Stimulated activated effector memory CD8-positive, alpha-beta T cell treated with anti-CD3 and anti-CD28 coated beads, Interleukin-12 subunit alpha, Interleukin-12 subunit beta, amount 100 ng/mL, for 72 hours (primary cell): ENCODE measurements at regions not wholly inside any gene's neighbourhood (a gene's known extent, or its start where the extent isn't known, plus 50 kb on each side); places are given as distances from the start of the nearest gene placed in this dataset.
"Not testable (repeated sequence)": the region's sequence is repeated elsewhere in the genome, so short reads cannot be mapped to it uniquely, and the experiment has no call there.

Experiments
- ATAC-seq: fragments of 150-1000 bp; cut with Tn5 transposase; 2 replicates; pipeline ENCODE4 v1.10.0; 2021
- DNase-seq, 2 donors: peaks; one replicate each; pipeline ENCODE4 v3.0.0; 2021 to 2022; ENCODE audit warnings: low spot score in 2 of 2
- H3K27ac Mint-ChIP-seq: one replicate; pipeline ENCODE4 v1.8.0; 2022; ENCODE audit warnings: mild to moderate bottlenecking, mixed read lengths
- H3K36me3 Mint-ChIP-seq: one replicate; pipeline ENCODE4 v1.8.0; 2022; ENCODE audit warnings: mild to moderate bottlenecking, mixed read lengths
- H3K4me1 Mint-ChIP-seq: one replicate; pipeline ENCODE4 v1.8.0; 2022; ENCODE audit warnings: mixed read lengths
- H3K4me3 Mint-ChIP-seq: one replicate; pipeline ENCODE4 v1.8.0; 2022; ENCODE audit warnings: mild to moderate bottlenecking, mixed read lengths
- H3K9me3 Mint-ChIP-seq: one replicate; pipeline ENCODE4 v1.8.0; 2022; ENCODE audit warnings: mixed read lengths

GRCh38 chr2:869357-869871 is 81.2 kb upstream of the SNTG2 start:
- no peak for DNase-seq
- Mint-ChIP-seq H3K4me3 (no peak overlapping the region), H3K36me3 (no peaks in the 10 kb centered on the region), H3K4me1 (no peaks in the 10 kb centered on the region), H3K9me3 (no peaks in the 10 kb centered on the region), H3K27ac (no peak overlapping the region)
- ATAC-seq: no peak

DNA sequence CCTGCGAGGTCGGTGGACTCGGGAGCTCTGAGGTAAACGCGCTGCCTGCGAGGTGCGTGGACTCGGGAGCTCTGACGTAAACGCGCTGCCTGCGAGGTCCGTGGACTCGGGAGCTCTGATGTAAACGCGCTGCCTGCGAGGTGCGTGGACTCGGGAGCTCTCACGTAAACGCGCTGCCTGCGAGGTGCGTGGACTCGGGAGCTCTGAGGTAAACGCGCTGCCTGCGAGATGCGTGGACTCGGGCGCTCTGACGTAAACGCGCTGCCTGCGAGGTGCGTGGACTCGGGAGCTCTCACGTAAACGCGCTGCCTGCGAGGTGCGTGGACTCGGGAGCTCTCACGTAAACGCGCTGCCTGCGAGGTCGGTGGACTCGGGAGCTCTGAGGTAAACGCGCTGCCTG is 81.8 kb upstream of the SNTG2 start:
- not testable (repeated sequence) for ATAC-seq, H3K27ac Mint-ChIP-seq, H3K4me1 Mint-ChIP-seq, DNase-seq, H3K4me3 Mint-ChIP-seq, H3K9me3 Mint-ChIP-seq, H3K36me3 Mint-ChIP-seq

GRCh38 chr2:867296-867695 is 83.4 kb upstream of the SNTG2 start:
- H3K9me3 Mint-ChIP-seq: no peaks in the 10 kb centered on the region
- DNase-seq (no peak), ATAC-seq (no peak)
- H3K27ac Mint-ChIP-seq: no peak overlapping the region
- no peak overlapping the region for H3K4me3 Mint-ChIP-seq
- no peaks in the 10 kb centered on the region for H3K36me3 Mint-ChIP-seq
- H3K4me1 Mint-ChIP-seq: no peaks in the 10 kb centered on the region

GRCh38 chr2:866887-867286 is 83.8 kb upstream of the SNTG2 start:
- no peak overlapping the region for H3K4me3 Mint-ChIP-seq
- no peak overlapping the region for H3K27ac Mint-ChIP-seq
- H3K36me3 Mint-ChIP-seq: no peaks in the 10 kb centered on the region
- no peak for ATAC-seq
- no peaks in the 10 kb centered on the region for H3K9me3 Mint-ChIP-seq
- no peak for DNase-seq
- no peaks in the 10 kb centered on the region for H3K4me1 Mint-ChIP-seq

GRCh38 chr2:866009-866680 is 84.5 kb upstream of the SNTG2 start:
- no peak overlapping the region for H3K4me3 Mint-ChIP-seq
- no peaks in the 10 kb centered on the region for H3K4me1 Mint-ChIP-seq
- no peaks in the 10 kb centered on the region for H3K9me3 Mint-ChIP-seq
- H3K27ac Mint-ChIP-seq: no peak overlapping the region
- H3K36me3 Mint-ChIP-seq: no peaks in the 10 kb centered on the region
- DNase-seq (no peak), ATAC-seq (no peak)

GRCh38 chr2:864501-865106 is 86.0 kb upstream of the SNTG2 start:
- no peak overlapping the region for H3K27ac Mint-ChIP-seq
- no peaks in the 10 kb centered on the region for H3K9me3 Mint-ChIP-seq
- H3K4me3 Mint-ChIP-seq: no peak overlapping the region
- no peak for ATAC-seq
- no peaks in the 10 kb centered on the region for H3K4me1 Mint-ChIP-seq
- no peak for DNase-seq
- no peaks in the 10 kb centered on the region for H3K36me3 Mint-ChIP-seq

GRCh38 chr2:863732-864450 is 86.8 kb upstream of the SNTG2 start:
- no peaks in the 10 kb centered on the region for H3K9me3 Mint-ChIP-seq
- DNase-seq: no peak
- no peak overlapping the region for H3K4me3 Mint-ChIP-seq
- H3K27ac Mint-ChIP-seq: no peak overlapping the region
- H3K4me1 Mint-ChIP-seq: no peaks in the 10 kb centered on the region
- no peaks in the 10 kb centered on the region for H3K36me3 Mint-ChIP-seq
- peak; percentile 22 for ATAC-seq

GRCh38 chr2:862731-863466 is 87.8 kb upstream of the SNTG2 start:
- Mint-ChIP-seq H3K27ac (no peak overlapping the region), H3K4me3 (no peak overlapping the region), H3K4me1 (no peaks in the 10 kb centered on the region), H3K9me3 (no peaks in the 10 kb centered on the region), H3K36me3 (no peaks in the 10 kb centered on the region)
- no peak for ATAC-seq
- DNase-seq: no peak

DNA sequence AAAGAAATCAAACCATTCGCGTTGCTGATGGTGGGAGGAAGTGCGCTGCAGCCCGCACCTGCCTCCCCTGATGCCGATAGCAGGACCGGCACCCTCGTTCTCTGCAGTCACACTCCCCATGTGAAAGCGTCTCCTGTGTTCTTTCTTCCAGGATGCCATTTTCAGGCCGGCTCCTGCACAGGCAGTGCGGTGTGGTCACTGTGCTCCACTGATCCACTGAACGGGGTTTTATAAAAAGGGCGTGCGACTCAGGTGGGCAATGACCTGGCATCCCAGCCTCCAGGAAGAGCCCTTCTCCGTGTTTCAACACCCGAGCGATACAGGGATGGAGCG is 88.3 kb upstream of the SNTG2 start:
- DNase-seq (no peak), ATAC-seq (no peak)
- no peaks in the 10 kb centered on the region for H3K9me3 Mint-ChIP-seq
- no peak overlapping the region for H3K27ac Mint-ChIP-seq
- no peaks in the 10 kb centered on the region for H3K36me3 Mint-ChIP-seq
- H3K4me1 Mint-ChIP-seq: no peaks in the 10 kb centered on the region
- no peak overlapping the region for H3K4me3 Mint-ChIP-seq

DNA sequence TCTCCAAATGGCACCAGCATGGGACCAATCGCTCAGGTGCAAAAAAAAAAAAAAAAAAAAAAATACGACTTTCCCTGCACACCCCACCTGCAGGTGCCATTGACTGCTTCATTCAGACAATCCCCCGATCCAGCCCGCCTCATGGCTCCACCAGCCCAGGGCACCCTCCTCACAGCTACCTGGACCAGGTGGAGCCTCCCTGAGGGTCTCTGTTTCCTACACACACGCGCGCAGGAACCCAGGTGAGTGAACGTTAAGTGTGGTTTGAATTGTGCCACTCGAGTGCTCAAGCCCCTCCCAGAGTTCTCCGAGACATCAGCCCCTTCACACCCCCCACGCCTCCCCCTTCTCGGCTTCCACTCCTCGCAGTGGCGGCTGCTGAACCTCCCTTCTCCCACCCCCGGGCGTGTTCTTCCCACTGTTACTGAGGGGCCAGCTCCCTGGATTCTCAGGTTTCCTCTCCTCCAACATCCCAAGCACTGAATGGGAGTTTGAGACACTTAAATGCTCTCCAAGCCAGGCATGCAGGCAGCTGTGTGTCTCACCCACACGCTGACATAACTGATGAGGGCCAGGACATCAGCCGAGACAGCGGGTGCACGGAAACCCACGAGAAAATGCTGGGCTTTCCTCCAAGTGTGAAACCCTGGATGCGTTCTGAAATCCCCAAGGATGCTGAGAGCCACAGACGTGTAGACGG is 88.8 kb upstream of the SNTG2 start:
- Mint-ChIP-seq H3K4me1 (peaks cover 4% of the 10 kb centered on the region), H3K27ac (no peak overlapping the region), H3K36me3 (no peaks in the 10 kb centered on the region), H3K4me3 (no peak overlapping the region), H3K9me3 (no peaks in the 10 kb centered on the region)
- DNase-seq (no peak), ATAC-seq (no peak)

- Mint-ChIP-seq H3K4me3 (no peak overlapping the region), H3K36me3 (no peaks in the 10 kb centered on the region), H3K9me3 (peaks cover 5% of the 10 kb centered on the region), H3K4me1 (peaks cover 12% of the 10 kb centered on the region), H3K27ac (no peak overlapping the region)
- no peak for DNase-seq
- ATAC-seq: no peak
Observed at GRCh38 chr2:860259-860855, 90.3 kb upstream of the SNTG2 start.

DNA sequence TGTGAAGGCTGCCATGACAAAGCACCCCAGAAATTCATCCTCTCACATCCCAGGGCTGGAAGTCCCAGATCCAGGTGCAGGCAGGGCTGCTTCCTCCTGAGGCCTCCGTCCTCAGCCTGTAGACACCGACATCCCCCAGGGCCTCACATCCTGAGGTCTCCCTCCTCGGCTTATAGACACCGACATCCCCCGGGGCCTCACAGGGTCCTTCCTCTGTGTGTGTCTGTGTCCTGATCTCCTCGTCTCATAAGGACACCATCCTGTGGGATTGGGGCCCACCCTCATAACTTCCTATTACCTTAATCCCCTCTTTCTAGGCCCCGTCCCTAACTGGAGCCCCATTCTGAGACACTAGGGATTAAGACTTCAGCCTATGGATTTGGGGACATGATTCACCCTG is 92.0 kb upstream of the SNTG2 start:
- H3K27ac Mint-ChIP-seq: no peak overlapping the region
- ATAC-seq (no peak), DNase-seq (no peak)
- no peaks in the 10 kb centered on the region for H3K36me3 Mint-ChIP-seq
- H3K4me3 Mint-ChIP-seq: no peak overlapping the region
- peaks cover 18% of the 10 kb centered on the region for H3K4me1 Mint-ChIP-seq
- H3K9me3 Mint-ChIP-seq: peaks cover 15% of the 10 kb centered on the region

GRCh38 chr2:857937-858336 is 92.7 kb upstream of the SNTG2 start:
- DNase-seq (no peak), ATAC-seq (no peak)
- Mint-ChIP-seq H3K27ac (no peak overlapping the region), H3K9me3 (peaks cover 15% of the 10 kb centered on the region), H3K36me3 (no peaks in the 10 kb centered on the region), H3K4me3 (no peak overlapping the region), H3K4me1 (peaks cover 18% of the 10 kb centered on the region)

DNA sequence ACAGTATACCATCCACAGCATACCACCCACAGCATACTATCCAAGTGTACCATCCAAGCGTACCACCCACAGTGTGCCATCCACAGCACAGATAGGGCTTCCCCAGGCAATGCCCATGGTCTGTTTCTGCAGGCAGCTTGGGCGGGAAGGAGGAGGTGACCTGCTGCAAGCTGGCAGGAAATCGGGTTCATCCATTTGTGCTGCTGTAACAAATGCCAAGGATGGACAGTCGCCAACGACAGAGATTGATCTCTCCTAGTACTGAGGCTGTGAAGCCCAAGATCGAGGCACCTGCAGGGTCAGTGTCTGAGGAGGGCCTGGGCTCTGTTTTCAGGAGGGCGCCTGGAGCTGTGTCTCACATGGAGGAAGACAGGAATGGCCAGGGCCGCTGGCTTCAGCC is 93.6 kb upstream of the SNTG2 start:
- DNase-seq: no peak
- peaks cover 15% of the 10 kb centered on the region for H3K9me3 Mint-ChIP-seq
- peaks cover 18% of the 10 kb centered on the region for H3K4me1 Mint-ChIP-seq
- no peak overlapping the region for H3K27ac Mint-ChIP-seq
- ATAC-seq: no peak
- no peak overlapping the region for H3K4me3 Mint-ChIP-seq
- H3K36me3 Mint-ChIP-seq: no peaks in the 10 kb centered on the region

GRCh38 chr2:856456-856855 is 94.2 kb upstream of the SNTG2 start:
- peaks cover 15% of the 10 kb centered on the region for H3K9me3 Mint-ChIP-seq
- peaks cover 18% of the 10 kb centered on the region for H3K4me1 Mint-ChIP-seq
- no peaks in the 10 kb centered on the region for H3K36me3 Mint-ChIP-seq
- ATAC-seq (no peak), DNase-seq (no peak)
- H3K27ac Mint-ChIP-seq: no peak overlapping the region
- H3K4me3 Mint-ChIP-seq: no peak overlapping the region
